Upper lobe of left lung (tissue), 4 donors: ENCODE measurements at regions not wholly inside any gene's neighbourhood (a gene's known extent, or its start where the extent isn't known, plus 50 kb on each side); places are given as distances from the start of the nearest gene placed in this dataset.

Experiments
- EP300 ChIP-seq, 4 donors: sonication (generic); formaldehyde crosslinking; IDR thresholded peaks; one replicate each; pipeline ENCODE4 v1.5.1; 2017; ENCODE audit warnings: antibody characterized with exemption in 4 of 4, control low read depth in 2 of 4
- POLR2A ChIP-seq, 4 donors: fragments of 450-650 bp; IDR thresholded peaks; one replicate each; pipeline ENCODE4 v1.5.1; 2016 to 2017; ENCODE audit warnings: antibody characterized with exemption in 4 of 4, mild to moderate bottlenecking in 2 of 4
- POLR2AphosphoS5 ChIP-seq, 2 donors: sonication (generic); formaldehyde crosslinking; IDR thresholded peaks; one replicate each; pipeline ENCODE4 v1.5.1; 2017; ENCODE audit warnings: antibody characterized with exemption in 2 of 2
- TF ChIP-seq, protein P1 (sequence below), 6 experiments: fragments of 450-650 bp in 4 of 6; fragments of 200-600 bp in 2 of 6; sonication (generic) in 2 of 6; IDR thresholded peaks; one replicate each; pipeline ENCODE4 v1.5.1; 2016 to 2019; ENCODE audit warnings: antibody characterized with exemption in 6 of 6

DNA sequence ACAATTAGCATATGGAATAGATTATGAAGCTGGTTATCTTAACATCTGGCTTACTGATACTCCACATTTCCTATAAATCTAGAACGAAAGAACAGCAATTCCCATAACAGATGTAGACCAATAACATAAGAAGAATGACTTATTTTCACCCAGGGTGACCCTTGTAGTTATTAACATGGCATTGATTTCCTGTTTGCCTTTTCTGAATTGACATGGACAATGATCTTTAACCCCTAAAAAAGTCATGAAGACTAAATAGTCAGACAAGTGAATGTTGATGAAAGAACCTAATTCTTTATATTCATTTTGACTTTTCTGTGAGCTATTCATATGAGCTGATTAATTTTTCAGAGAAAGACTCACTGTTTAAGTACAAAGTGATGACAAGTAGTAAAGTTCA is 175.3 kb upstream of the CD180 start:
- TF ChIP-seq, protein P1, sequence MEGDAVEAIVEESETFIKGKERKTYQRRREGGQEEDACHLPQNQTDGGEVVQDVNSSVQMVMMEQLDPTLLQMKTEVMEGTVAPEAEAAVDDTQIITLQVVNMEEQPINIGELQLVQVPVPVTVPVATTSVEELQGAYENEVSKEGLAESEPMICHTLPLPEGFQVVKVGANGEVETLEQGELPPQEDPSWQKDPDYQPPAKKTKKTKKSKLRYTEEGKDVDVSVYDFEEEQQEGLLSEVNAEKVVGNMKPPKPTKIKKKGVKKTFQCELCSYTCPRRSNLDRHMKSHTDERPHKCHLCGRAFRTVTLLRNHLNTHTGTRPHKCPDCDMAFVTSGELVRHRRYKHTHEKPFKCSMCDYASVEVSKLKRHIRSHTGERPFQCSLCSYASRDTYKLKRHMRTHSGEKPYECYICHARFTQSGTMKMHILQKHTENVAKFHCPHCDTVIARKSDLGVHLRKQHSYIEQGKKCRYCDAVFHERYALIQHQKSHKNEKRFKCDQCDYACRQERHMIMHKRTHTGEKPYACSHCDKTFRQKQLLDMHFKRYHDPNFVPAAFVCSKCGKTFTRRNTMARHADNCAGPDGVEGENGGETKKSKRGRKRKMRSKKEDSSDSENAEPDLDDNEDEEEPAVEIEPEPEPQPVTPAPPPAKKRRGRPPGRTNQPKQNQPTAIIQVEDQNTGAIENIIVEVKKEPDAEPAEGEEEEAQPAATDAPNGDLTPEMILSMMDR (IDR thresholded peaks at IDR 0.05), result no peak
- TF ChIP-seq POLR2A (IDR thresholded peaks at IDR 0.05), result no peak
- no peak for TF ChIP-seq EP300 (IDR thresholded peaks at IDR 0.05)
- no peak for TF ChIP-seq POLR2AphosphoS5 (IDR thresholded peaks at IDR 0.05)
